Left renal cortex interstitium (tissue), 4 donors: ENCODE measurements at regions not wholly inside any gene's neighbourhood (a gene's known extent, or its start where the extent isn't known, plus 50 kb on each side); places are given as distances from the start of the nearest gene placed in this dataset.
"Not testable (repeated sequence)": the region's sequence is repeated elsewhere in the genome, so short reads cannot be mapped to it uniquely, and the experiment has no call there.

Source experiments
- DNase-seq, 4 donors: peaks; one replicate each; pipeline ENCODE4 v3.0.0-alpha.2; 2013; ENCODE audit warnings: low read depth in 4 of 4, low spot score in 2 of 4, missing footprints in 1 of 4

GRCh38 chr9:104269996-104270963, 176.2 kb downstream of the SMC2 start:
- no peak for DNase-seq

- DNase-seq, result no peak
Measured at GRCh38 chr9:104276709-104277245, 182.7 kb downstream of the SMC2 start.

GRCh38 chr9:104278929-104279496, 184.9 kb downstream of the SMC2 start:
- DNase-seq, result no peak

GRCh38 chr9:104279535-104280177, 185.5 kb downstream of the SMC2 start:
- no peak for DNase-seq

GRCh38 chr9:104280178-104280560, 186.1 kb downstream of the SMC2 start:
- no peak for DNase-seq

- no peak for DNase-seq
Measured at GRCh38 chr9:104280711-104281110, 186.6 kb downstream of the SMC2 start.

GRCh38 chr9:104286187-104286586, 192.1 kb downstream of the SMC2 start:
- no peak for DNase-seq

GRCh38 chr9:104286799-104287198, 192.7 kb downstream of the SMC2 start:
- no peak for DNase-seq

GRCh38 chr9:104287253-104287878, 193.3 kb downstream of the SMC2 start:
- DNase-seq, result peak in 3 of 4 donors; percentile 25 to 39 (median 26)

- no peak for DNase-seq
Measured at GRCh38 chr9:104293877-104294276, 199.8 kb downstream of the SMC2 start.

GRCh38 chr9:104300124-104300523, 203.9 kb upstream of the OR13F1 start:
- DNase-seq, result no peak

- DNase-seq, result no peak
Measured at GRCh38 chr9:104301755-104302154, 202.3 kb upstream of the OR13F1 start.

GRCh38 chr9:104302775-104303174, 201.3 kb upstream of the OR13F1 start:
- DNase-seq, result no peak

- no peak for DNase-seq
Measured at GRCh38 chr9:104304925-104305324, 199.1 kb upstream of the OR13F1 start.

GRCh38 chr9:104313396-104314110, 190.5 kb upstream of the OR13F1 start:
- no peak for DNase-seq

- not testable (repeated sequence) for DNase-seq
Measured at GRCh38 chr9:104316201-104317009, 187.7 kb upstream of the OR13F1 start.

- no peak for DNase-seq
Measured at GRCh38 chr9:104319198-104319597, 184.9 kb upstream of the OR13F1 start.

- DNase-seq, result no peak
Measured at GRCh38 chr9:104319685-104320084, 184.4 kb upstream of the OR13F1 start.

- DNase-seq, result no peak
Measured at GRCh38 chr9:104322596-104322995, 181.5 kb upstream of the OR13F1 start.
